ENCODE measurements at regions not wholly inside any gene's neighbourhood (a gene's known extent, or its start where the extent isn't known, plus 50 kb on each side); places are given as distances from the start of the nearest gene placed in this dataset.
A peak's percentile ranks its signal among the peaks of the same experiment; 100 is the strongest.

- DNase-seq, result no peak
- Histone ChIP-seq H3K27ac (ENCODE audit: low read depth, low read length) (no peak overlapping the region), H3K4me3 (ENCODE audit: low read length) (no peak overlapping the region), H3K4me1 (ENCODE audit: insufficient read depth, low read length) (no peaks in the 10 kb centered on the region), H3K27me3 (ENCODE audit: insufficient read depth, low read length, poor library complexity, severe bottlenecking) (no peaks in the 10 kb centered on the region), H3K9me3 (ENCODE audit: low read length) (no peaks in the 10 kb centered on the region), H3K36me3 (ENCODE audit: insufficient read depth, low read length) (no peaks in the 10 kb centered on the region)
- POLR2A ChIA-PET, result no interaction called here
- no peaks in the 10 kb centered on the region for H3K36me3 Mint-ChIP-seq
- H3K4me3 Mint-ChIP-seq, result no peak overlapping the region
- no peaks in the 10 kb centered on the region for H3K4me1 Mint-ChIP-seq
- no peak overlapping the region for H3K27ac Mint-ChIP-seq
- CTCF ChIA-PET, result no interaction called here
- H3K27me3 Mint-ChIP-seq, result peaks cover 0 to 2% of the 10 kb centered on the region in 2 donors
- peaks cover 0 to 6% (median 3%) of the 10 kb centered on the region in 5 donors for H3K9me3 Mint-ChIP-seq
These were observed 1307.9 kb downstream of the UQCRFS1 start for GRCh38 chr19:27905074-27905473.

- Mint-ChIP-seq H3K36me3 (no peaks in the 10 kb centered on the region), H3K4me1 (no peaks in the 10 kb centered on the region), H3K9me3 (peaks cover 0 to 5% (median 2%) of the 10 kb centered on the region in 5 donors), H3K4me3 (no peak overlapping the region), H3K27ac (no peak overlapping the region), H3K27me3 (peaks cover 0 to 2% of the 10 kb centered on the region in 2 donors)
- ChIA-PET POLR2A (no interaction called here), CTCF (no interaction called here)
- no peak overlapping the region for H3K4me3 ChIP-seq (ENCODE audit: low read length)
- H3K4me1 ChIP-seq (ENCODE audit: insufficient read depth, low read length), result no peaks in the 10 kb centered on the region
- no peaks in the 10 kb centered on the region for H3K9me3 ChIP-seq (ENCODE audit: low read length)
- H3K36me3 ChIP-seq (ENCODE audit: insufficient read depth, low read length), result no peaks in the 10 kb centered on the region
- H3K27me3 ChIP-seq (ENCODE audit: insufficient read depth, low read length, poor library complexity, severe bottlenecking), result no peaks in the 10 kb centered on the region
- H3K27ac ChIP-seq (ENCODE audit: low read depth, low read length), result no peak overlapping the region
- no peak for DNase-seq
These were observed 1311.9 kb downstream of the UQCRFS1 start for GRCh38 chr19:27901078-27901477.

- ChIA-PET CTCF (no interaction called here), POLR2A (no interaction called here)
- Histone ChIP-seq H3K36me3 (ENCODE audit: insufficient read depth, low read length) (no peaks in the 10 kb centered on the region), H3K9me3 (ENCODE audit: low read length) (no peaks in the 10 kb centered on the region), H3K27ac (ENCODE audit: low read depth, low read length) (no peak overlapping the region), H3K4me1 (ENCODE audit: insufficient read depth, low read length) (no peaks in the 10 kb centered on the region), H3K27me3 (ENCODE audit: insufficient read depth, low read length, poor library complexity, severe bottlenecking) (no peaks in the 10 kb centered on the region), H3K4me3 (ENCODE audit: low read length) (no peak overlapping the region)
- H3K27me3 Mint-ChIP-seq, result peaks cover 0 to 4% of the 10 kb centered on the region in 2 donors
- peaks cover 0 to 9% (median 3%) of the 10 kb centered on the region in 5 donors for H3K9me3 Mint-ChIP-seq
- H3K36me3 Mint-ChIP-seq, result no peaks in the 10 kb centered on the region
- H3K4me1 Mint-ChIP-seq, result no peaks in the 10 kb centered on the region
- no peak overlapping the region for H3K4me3 Mint-ChIP-seq
- no peak for DNase-seq
- no peak overlapping the region for H3K27ac Mint-ChIP-seq
These were observed 1316.9 kb downstream of the UQCRFS1 start for GRCh38 chr19:27896091-27896490.

- Histone ChIP-seq H3K4me1 (ENCODE audit: insufficient read depth, low read length) (no peaks in the 10 kb centered on the region), H3K27me3 (ENCODE audit: insufficient read depth, low read length, poor library complexity, severe bottlenecking) (no peaks in the 10 kb centered on the region), H3K27ac (ENCODE audit: low read depth, low read length) (no peak overlapping the region), H3K4me3 (ENCODE audit: low read length) (no peak overlapping the region), H3K9me3 (ENCODE audit: low read length) (no peaks in the 10 kb centered on the region), H3K36me3 (ENCODE audit: insufficient read depth, low read length) (no peaks in the 10 kb centered on the region)
- peak overlapping the region in 1 of 8 donors; percentile 16 for H3K27ac Mint-ChIP-seq
- H3K4me3 Mint-ChIP-seq, result no peak overlapping the region
- POLR2A ChIA-PET, result no interaction called here
- peaks cover 0 to 9% (median 3%) of the 10 kb centered on the region in 5 donors for H3K9me3 Mint-ChIP-seq
- CTCF ChIA-PET, result no interaction called here
- no peaks in the 10 kb centered on the region for H3K4me1 Mint-ChIP-seq
- H3K36me3 Mint-ChIP-seq, result no peaks in the 10 kb centered on the region
- no peak for DNase-seq
- peaks cover 0 to 4% of the 10 kb centered on the region in 2 donors for H3K27me3 Mint-ChIP-seq
These were observed 1317.8 kb downstream of the UQCRFS1 start for GRCh38 chr19:27894906-27895754.

- Mint-ChIP-seq H3K9me3 (peaks cover 0 to 12% (median 6%) of the 10 kb centered on the region in 5 donors), H3K36me3 (no peaks in the 10 kb centered on the region), H3K4me1 (no peaks in the 10 kb centered on the region), H3K27ac (no peak overlapping the region), H3K4me3 (no peak overlapping the region), H3K27me3 (peaks cover 0 to 6% of the 10 kb centered on the region in 2 donors)
- H3K4me1 ChIP-seq (ENCODE audit: insufficient read depth, low read length), result no peaks in the 10 kb centered on the region
- no peak for DNase-seq
- POLR2A ChIA-PET, result no interaction called here
- no peak overlapping the region for H3K27ac ChIP-seq (ENCODE audit: low read depth, low read length)
- H3K4me3 ChIP-seq (ENCODE audit: low read length), result no peak overlapping the region
- H3K9me3 ChIP-seq (ENCODE audit: low read length), result no peaks in the 10 kb centered on the region
- CTCF ChIA-PET, result no interaction called here
- H3K27me3 ChIP-seq (ENCODE audit: insufficient read depth, low read length, poor library complexity, severe bottlenecking), result no peaks in the 10 kb centered on the region
- H3K36me3 ChIP-seq (ENCODE audit: insufficient read depth, low read length), result no peaks in the 10 kb centered on the region
These were observed 1320.5 kb downstream of the UQCRFS1 start for GRCh38 chr19:27892500-27892899.

- Histone ChIP-seq H3K27me3 (ENCODE audit: insufficient read depth, low read length, poor library complexity, severe bottlenecking) (no peaks in the 10 kb centered on the region), H3K9me3 (ENCODE audit: low read length) (no peaks in the 10 kb centered on the region), H3K4me1 (ENCODE audit: insufficient read depth, low read length) (no peaks in the 10 kb centered on the region), H3K27ac (ENCODE audit: low read depth, low read length) (no peak overlapping the region), H3K4me3 (ENCODE audit: low read length) (no peak overlapping the region), H3K36me3 (ENCODE audit: insufficient read depth, low read length) (no peaks in the 10 kb centered on the region)
- Mint-ChIP-seq H3K27me3 (peaks cover 0 to 9% of the 10 kb centered on the region in 2 donors), H3K36me3 (no peaks in the 10 kb centered on the region), H3K4me3 (no peak overlapping the region), H3K4me1 (no peaks in the 10 kb centered on the region), H3K27ac (no peak overlapping the region), H3K9me3 (peaks cover 2 to 21% (median 10%) of the 10 kb centered on the region in 5 donors)
- DNase-seq, result no peak
- CTCF ChIA-PET, result no interaction called here
- POLR2A ChIA-PET, result no interaction called here
These were observed 1321.5 kb downstream of the UQCRFS1 start for GRCh38 chr19:27891411-27891810.

- peaks cover 0 to 9% of the 10 kb centered on the region in 2 donors for H3K27me3 Mint-ChIP-seq
- Histone ChIP-seq H3K27ac (ENCODE audit: low read depth, low read length) (no peak overlapping the region), H3K36me3 (ENCODE audit: insufficient read depth, low read length) (no peaks in the 10 kb centered on the region), H3K9me3 (ENCODE audit: low read length) (no peaks in the 10 kb centered on the region), H3K27me3 (ENCODE audit: insufficient read depth, low read length, poor library complexity, severe bottlenecking) (no peaks in the 10 kb centered on the region), H3K4me1 (ENCODE audit: insufficient read depth, low read length) (no peaks in the 10 kb centered on the region), H3K4me3 (ENCODE audit: low read length) (no peak overlapping the region)
- ChIA-PET CTCF (no interaction called here), POLR2A (no interaction called here)
- no peak for DNase-seq
- H3K27ac Mint-ChIP-seq, result no peak overlapping the region
- H3K36me3 Mint-ChIP-seq, result no peaks in the 10 kb centered on the region
- no peak overlapping the region for H3K4me3 Mint-ChIP-seq
- no peaks in the 10 kb centered on the region for H3K4me1 Mint-ChIP-seq
- H3K9me3 Mint-ChIP-seq, result peaks cover 5 to 24% (median 10%) of the 10 kb centered on the region in 5 donors
These were observed 1322.3 kb downstream of the UQCRFS1 start for GRCh38 chr19:27890696-27891095.

GRCh38 chr19:27890206-27890605, 1322.7 kb downstream of the UQCRFS1 start:
- no peak for DNase-seq
- no peak overlapping the region for H3K4me3 Mint-ChIP-seq
- ChIA-PET CTCF (no interaction called here), POLR2A (no interaction called here)
- no peaks in the 10 kb centered on the region for H3K4me1 Mint-ChIP-seq
- Histone ChIP-seq H3K27me3 (ENCODE audit: insufficient read depth, low read length, poor library complexity, severe bottlenecking) (no peaks in the 10 kb centered on the region), H3K36me3 (ENCODE audit: insufficient read depth, low read length) (no peaks in the 10 kb centered on the region), H3K27ac (ENCODE audit: low read depth, low read length) (no peak overlapping the region), H3K4me3 (ENCODE audit: low read length) (no peak overlapping the region), H3K9me3 (ENCODE audit: low read length) (no peaks in the 10 kb centered on the region), H3K4me1 (ENCODE audit: insufficient read depth, low read length) (no peaks in the 10 kb centered on the region)
- H3K27ac Mint-ChIP-seq, result no peak overlapping the region
- peaks cover 0 to 9% of the 10 kb centered on the region in 2 donors for H3K27me3 Mint-ChIP-seq
- H3K36me3 Mint-ChIP-seq, result no peaks in the 10 kb centered on the region
- peaks cover 5 to 24% (median 10%) of the 10 kb centered on the region in 5 donors for H3K9me3 Mint-ChIP-seq

Data from CD8-positive, alpha-beta memory T cell (primary cell).